ENCODE measurements at regions not wholly inside any gene's neighbourhood (a gene's known extent, or its start where the extent isn't known, plus 50 kb on each side); places are given as distances from the start of the nearest gene placed in this dataset.

- no peak for DNase-seq
Measured at GRCh38 chr1:37085393-37085792, 51.1 kb upstream of the GRIK3 start.

GRCh38 chr1:37089750-37090149, 55.4 kb upstream of the GRIK3 start:
- DNase-seq = no peak

GRCh38 chr1:37090671-37091070, 56.4 kb upstream of the GRIK3 start:
- DNase-seq = no peak

GRCh38 chr1:37092937-37093336, 58.6 kb upstream of the GRIK3 start:
- no peak for DNase-seq

- DNase-seq = no peak
Measured at GRCh38 chr1:37094302-37094701, 60.0 kb upstream of the GRIK3 start.

- no peak for DNase-seq
Measured at GRCh38 chr1:37096523-37096922, 62.2 kb upstream of the GRIK3 start.

GRCh38 chr1:37097731-37098130, 63.4 kb upstream of the GRIK3 start:
- DNase-seq = no peak

- DNase-seq = no peak
Measured at GRCh38 chr1:37098237-37098636, 63.9 kb upstream of the GRIK3 start.

GRCh38 chr1:37100310-37100709, 66.0 kb upstream of the GRIK3 start:
- no peak for DNase-seq

- DNase-seq = no peak
Measured at GRCh38 chr1:37102656-37103382, 68.5 kb upstream of the GRIK3 start.

- no peak for DNase-seq
Measured at GRCh38 chr1:37105911-37106310, 71.6 kb upstream of the GRIK3 start.

GRCh38 chr1:37107153-37107907, 73.0 kb upstream of the GRIK3 start:
- DNase-seq = no peak

- no peak for DNase-seq
Measured at GRCh38 chr1:37108596-37109188, 74.4 kb upstream of the GRIK3 start.

- DNase-seq = no peak
Measured at GRCh38 chr1:37112430-37112829, 78.1 kb upstream of the GRIK3 start.

- DNase-seq = no peak
Measured at GRCh38 chr1:37113285-37113997, 79.1 kb upstream of the GRIK3 start.

- DNase-seq = no peak
Measured at GRCh38 chr1:37118790-37119189, 84.5 kb upstream of the GRIK3 start.

- DNase-seq = no peak
Measured at GRCh38 chr1:37120279-37120678, 86.0 kb upstream of the GRIK3 start.

- DNase-seq = no peak
Measured at GRCh38 chr1:37123276-37124115, 89.2 kb upstream of the GRIK3 start.

- DNase-seq = no peak
Measured at GRCh38 chr1:37124501-37124900, 90.2 kb upstream of the GRIK3 start.

- DNase-seq = no peak
Measured at GRCh38 chr1:37125295-37125694, 91.0 kb upstream of the GRIK3 start.

- DNase-seq = no peak
Measured at GRCh38 chr1:37127254-37127748, 93.0 kb upstream of the GRIK3 start.

GRCh38 chr1:37128091-37128490, 93.8 kb upstream of the GRIK3 start:
- no peak for DNase-seq
